Stimulated activated CD4-positive, alpha-beta T cell treated with anti-CD3 and anti-CD28 coated beads, Interleukin-12 subunit alpha, Interleukin-12 subunit beta, amount 100 ng/mL, for 48 hours (primary cell): ENCODE measurements at regions not wholly inside any gene's neighbourhood (a gene's known extent, or its start where the extent isn't known, plus 50 kb on each side); places are given as distances from the start of the nearest gene placed in this dataset.
"Not testable (repeated sequence)": the region's sequence is repeated elsewhere in the genome, so short reads cannot be mapped to it uniquely, and the experiment has no call there.

ENCODE experiments used
- DNase-seq, 3 donors: peaks; one replicate each; pipeline ENCODE4 v3.0.0-alpha.2; 2020; ENCODE audit warnings: low read depth in 2 of 3, low spot score in 1 of 3

DNA sequence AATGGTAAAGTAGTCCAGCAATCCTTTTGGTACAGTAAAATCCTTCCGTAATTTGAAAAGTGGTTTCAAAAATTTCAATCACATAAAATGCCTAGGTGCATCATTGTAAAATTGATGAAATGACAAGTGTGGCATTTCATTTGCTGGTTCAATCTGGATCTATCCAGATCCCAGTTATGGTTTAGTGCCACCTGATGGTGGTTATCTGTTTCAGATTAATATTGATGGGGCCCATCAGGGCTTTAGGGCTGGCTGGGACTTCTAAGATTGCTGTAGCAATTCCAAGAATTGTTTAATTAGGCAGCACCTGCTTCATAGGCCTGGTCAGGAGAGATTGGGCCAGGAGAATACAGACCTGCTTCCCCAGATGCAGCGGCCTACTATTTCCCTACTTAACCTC, 55.5 kb upstream of the PIK3C3 start:
- DNase-seq, result no peak

DNA sequence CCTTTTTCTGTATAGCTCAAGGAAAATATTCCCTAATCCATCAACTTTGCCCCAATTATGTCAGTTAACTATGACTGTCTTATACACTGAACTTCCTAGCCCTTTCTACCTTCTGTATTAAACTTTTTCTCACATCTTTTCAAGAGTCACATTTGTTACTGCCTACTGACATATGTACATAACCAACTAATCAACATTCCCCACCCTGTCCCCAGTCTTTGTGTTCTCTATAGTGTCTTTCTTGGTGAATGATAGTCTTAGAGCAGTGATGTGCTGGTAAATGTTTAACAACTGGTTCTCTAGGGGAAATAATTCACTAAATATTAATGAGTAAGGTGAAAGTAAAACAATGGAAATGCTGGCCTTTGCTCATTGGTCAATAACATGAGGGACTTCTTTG, 61.6 kb upstream of the PIK3C3 start:
- no peak for DNase-seq

DNA sequence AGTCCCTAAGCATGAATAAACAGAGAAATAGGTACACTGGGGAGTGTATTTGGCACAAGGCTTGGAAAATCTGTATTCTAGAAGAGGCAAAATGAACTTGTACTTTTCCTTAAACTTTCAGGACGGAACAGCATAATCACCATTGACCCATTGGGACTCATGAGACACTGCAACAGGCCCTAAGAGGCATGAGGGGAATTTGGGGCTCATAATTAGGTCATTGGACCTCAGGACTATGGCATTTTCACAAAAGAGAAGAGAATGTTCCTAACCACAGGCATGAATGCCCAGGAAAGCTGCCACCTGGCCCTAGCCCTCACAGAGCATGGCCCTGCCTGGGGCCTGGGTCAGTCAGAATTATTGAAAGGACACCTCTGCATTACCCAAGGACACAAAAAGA, 67.9 kb upstream of the PIK3C3 start:
- DNase-seq, result no peak

DNA sequence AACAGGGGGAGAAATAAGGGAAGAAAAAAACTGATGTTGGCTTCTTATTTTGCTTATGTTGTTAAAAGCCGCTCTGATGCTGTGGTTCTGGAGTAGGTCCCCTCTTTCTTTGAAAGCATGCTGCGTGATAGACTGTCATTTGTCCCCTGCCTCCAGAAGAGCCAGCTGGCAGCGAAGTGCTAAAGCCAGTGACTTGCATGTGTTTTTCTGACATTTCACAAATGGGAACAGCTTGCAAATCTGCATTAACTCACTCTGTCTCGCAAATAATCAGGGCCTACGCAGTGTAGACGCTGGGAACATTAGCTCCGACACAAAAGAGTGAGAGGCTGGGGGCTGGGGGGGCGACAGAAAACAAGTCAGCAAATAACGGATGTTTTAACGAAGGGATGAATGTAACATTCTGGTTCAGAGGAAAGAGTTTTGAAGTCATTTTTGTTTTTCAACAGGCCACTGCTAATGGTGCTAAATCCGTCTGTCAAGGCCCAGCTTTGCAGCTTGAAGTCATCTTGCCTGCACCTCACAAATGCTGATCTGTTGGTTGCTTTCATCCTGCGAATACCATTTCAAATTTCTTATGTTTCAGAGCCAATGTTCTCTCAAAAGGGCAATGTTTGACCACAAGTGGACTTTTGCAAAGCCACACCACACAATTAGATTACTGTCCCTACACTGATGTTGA, 68.8 kb upstream of the PIK3C3 start:
- no peak for DNase-seq

DNA sequence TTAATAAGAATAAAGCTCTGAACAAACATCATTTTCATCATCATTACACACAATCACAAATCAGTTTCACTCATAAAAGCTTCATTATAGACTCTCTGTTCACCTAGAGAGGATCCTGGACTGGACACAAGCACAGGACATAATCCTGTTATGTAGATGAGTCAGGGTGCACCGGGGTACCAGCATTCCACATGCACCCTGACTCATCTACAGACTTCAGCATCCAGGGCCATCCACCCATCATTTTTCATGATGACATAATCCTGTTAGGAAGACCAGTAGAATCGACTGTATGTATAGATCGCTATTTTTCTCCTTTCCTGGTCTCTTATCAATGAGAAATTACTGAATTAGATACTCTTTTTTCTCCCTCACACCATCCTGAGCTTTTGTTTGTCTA, 73.7 kb upstream of the PIK3C3 start:
- DNase-seq, result no peak

DNA sequence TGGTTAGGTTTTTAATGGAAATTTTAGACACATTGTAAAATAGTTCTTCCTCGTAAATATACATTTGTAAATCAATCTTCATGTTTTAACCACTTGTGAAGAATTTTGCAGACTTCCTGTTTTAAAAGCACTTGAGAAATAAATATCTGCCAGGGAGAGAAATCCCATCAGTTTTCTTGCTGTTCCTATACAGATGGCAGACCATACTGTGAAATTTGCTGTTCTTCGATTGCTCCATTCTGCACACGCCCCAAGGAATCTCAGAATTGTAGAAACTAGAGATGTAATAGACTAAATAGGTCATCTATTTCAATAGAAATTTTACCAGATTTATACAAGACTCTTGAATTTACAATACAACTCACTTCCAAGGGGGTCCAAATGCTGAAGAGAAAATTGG, 75.8 kb upstream of the PIK3C3 start:
- no peak for DNase-seq

DNA sequence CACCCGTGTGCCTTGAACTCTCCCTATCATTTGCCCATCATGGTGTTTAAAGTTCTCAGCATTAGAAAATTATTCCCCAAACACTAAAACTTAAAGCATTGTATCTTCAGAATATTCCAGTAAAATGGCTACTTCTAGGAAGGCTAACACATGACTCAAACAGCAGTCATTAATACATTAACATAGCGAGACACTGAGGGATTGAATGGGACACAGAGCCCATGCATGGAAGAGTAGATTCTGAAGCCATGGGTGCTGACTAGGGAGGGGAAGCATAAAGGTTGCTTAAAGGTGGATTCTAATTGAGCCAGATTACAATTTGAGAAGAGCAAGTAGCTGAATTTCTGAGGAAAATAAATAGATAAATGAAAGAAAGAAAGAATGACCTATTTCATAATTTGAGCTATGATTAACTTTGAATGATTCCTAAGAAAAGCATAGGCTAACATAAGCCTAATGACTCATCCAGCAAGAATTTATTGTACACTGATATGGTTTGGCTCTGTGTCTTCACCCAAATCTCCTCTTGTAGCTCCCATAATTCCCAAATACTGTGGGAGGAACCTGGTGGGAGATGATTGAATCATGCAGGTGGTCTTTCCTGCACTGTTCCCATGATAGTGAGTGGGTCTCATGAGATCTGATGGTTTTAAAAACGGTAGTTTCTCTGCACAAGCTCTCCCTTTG, 79.8 kb upstream of the PIK3C3 start:
- DNase-seq, result no peak

DNA sequence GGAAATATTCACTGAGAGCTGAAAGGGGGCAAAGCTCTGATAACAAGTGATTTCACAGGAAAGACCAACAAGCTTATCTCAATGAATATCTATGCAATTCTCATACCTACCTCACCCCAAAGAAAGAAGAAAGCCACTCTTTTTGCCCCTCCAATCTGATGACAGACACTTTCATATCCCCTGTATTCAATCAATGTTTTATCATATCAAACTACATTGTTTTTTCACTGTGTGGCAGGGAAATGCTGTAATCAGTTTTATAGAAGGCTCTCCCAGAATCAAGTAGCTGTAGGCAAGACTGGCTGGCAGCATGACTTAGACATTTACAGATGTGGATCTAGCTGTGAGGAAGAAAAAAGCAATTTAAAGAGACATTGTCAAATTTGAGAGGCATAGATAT, 81.3 kb upstream of the PIK3C3 start:
- DNase-seq, result no peak

DNA sequence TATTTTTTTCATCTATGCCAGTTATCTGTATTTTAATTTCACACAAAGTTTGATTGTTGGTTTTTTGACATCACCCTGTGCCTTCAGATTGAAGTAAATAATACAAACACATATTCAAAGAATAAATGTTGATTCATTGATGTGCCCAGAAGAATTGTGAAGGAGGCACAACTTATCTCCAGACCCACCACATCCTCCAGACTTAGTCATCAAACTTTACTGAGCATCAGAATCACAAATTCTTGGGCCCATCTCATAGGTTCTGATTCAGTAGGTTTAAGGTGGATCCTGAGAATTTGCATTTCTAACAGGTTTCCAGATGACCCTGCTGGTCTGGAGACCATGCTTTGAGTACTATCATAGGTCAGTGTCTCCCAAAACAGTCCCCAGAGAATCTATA, 82.8 kb upstream of the PIK3C3 start:
- DNase-seq, result no peak

DNA sequence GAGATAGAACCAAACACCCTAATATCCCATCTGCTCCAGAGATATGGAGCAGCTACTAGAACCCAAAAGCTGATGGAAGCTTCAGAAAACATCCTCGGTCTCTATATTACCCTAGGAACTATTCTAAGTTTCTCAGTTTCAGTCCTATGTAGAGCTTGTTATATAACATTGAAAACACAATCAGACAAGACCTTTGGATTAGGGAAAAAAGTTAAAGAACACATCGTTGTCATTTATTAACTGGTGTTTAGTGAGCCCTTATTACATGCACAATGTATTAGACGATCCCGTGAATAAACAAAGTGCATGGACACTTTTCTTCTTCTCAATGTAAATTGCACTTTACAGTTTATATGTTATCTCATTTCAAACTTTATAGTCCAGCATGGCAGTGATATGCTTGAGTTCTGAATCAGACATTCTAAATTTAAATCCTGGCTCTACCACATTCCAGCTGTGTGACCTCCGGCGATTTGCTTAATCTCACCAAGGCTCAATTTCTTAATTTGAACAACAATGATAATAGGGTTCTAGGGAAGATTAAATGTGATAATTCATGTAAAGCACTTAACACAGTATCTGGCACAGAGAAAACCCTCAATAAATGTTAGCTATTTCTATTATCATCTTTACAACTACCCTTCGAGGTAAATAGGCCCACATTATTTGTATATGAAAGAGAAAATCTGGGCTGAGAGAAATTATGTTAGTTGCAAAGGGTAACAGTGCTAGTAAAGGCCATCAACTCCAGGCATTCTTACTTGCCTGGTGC, 83.6 kb upstream of the PIK3C3 start:
- DNase-seq, result no peak

DNA sequence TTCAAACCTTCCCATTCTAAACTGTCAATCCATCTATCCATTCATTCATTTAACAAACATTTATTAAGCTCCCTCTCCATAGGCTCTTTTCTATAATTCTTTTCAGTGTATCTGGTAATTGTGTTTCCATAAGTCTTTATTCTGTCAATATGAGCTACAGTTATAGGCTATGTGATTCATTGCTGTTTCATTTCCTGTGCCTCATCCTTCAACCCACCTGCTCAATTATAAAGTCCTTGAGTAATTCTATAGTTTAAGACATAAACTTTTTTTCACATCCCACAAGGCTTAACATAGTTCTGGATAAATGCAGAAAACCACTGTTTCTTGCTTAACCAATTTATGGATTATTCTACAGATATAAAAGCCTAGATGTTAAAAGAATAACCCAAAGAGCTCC, 84.2 kb upstream of the PIK3C3 start:
- DNase-seq, result no peak

DNA sequence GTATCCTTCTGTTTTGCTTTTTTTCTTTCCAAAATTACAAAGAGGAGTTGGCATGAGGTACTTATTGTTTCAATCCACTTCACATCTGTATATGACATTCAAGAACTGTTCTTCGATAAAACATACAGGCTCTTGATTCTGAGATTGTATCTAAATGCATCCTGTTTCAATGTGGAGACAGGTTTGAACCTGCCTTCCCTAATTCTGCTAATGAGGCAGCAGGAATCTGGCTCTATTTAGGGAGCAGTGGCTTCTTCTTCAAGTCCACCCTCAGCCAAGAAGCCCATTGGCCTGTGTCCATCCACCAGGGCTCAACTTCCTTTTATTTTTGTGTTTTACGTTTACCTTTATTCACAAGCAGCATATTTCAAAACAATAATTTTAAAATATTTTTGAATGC, 84.8 kb upstream of the PIK3C3 start:
- no peak for DNase-seq

DNA sequence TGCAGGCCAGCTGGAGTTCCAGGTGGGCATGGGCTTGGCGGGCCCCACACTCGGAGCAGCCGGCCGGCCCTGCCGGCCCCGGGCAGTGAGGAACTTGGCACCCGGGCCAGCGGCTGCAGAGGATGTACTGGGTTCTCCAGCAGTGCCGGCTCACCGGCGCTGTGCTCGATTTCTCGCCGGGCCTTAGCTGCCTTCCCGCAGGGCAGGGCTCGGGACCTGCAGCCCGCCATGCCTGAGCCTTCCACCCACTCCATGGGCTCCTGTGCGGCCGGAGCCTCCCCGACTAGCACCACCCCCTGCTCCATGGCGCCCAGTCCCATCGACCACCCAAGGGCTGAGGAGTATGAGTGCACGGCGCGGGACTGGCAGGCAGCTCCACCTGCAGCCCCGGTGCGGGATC, 89.2 kb upstream of the PIK3C3 start:
- not testable (repeated sequence) for DNase-seq

DNA sequence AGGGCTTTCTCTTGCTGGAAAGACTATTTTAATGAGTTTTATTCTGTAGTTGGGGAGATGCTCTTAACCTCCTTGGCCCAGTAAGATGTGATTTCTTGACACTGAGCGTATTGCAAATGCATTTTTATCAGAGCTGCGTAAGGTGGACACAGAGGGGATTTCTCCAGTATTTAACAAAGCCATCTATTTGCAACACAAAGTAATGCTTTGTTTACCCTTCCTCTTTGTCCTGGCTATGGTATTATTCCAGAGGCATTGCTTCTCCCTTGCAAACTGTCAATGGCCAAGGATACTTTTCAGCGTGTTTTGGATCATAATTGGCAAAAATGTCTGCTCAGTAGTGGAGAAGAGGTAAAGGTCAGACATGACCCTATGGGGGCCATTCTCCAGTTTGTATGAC, 90.8 kb upstream of the PIK3C3 start:
- no peak for DNase-seq

DNA sequence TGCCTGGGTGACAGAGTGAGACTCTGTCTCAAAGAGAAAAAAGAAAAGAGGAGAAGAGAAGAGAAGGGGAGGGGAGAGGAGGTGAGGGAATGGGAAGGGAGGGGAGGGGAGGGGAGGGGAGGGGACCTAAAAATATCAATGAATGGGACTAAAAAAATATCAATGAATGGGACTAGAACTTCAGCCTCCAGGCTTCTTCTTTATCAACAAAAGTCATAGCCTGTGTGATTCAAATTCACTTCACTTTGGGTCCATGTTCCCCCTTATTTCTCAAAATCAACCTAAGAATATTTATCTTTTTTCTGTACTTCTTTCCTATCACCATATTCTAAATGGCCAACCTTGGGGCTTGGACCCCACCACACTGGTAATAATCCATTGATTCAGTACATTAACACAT, 92.1 kb upstream of the PIK3C3 start:
- DNase-seq, result no peak

DNA sequence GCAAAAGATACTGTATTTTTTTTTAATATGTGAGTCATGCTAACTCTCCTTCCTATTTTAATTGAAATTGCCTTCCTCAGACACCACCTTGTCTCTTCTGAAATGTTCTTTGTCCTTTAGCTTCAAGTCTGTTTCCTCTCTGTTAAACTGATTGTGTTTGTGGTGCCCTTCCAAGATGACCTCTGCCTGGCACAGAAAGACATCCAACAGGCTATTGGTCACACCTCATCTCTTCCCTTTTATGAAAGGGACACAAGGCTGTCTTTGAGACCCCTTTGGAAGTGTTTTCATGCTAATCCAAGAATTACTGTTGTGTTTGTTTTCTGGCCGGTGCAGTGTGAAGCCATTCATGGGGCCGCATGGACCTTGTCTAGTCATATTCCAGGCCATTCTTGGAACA, 94.0 kb upstream of the PIK3C3 start:
- DNase-seq, result no peak

DNA sequence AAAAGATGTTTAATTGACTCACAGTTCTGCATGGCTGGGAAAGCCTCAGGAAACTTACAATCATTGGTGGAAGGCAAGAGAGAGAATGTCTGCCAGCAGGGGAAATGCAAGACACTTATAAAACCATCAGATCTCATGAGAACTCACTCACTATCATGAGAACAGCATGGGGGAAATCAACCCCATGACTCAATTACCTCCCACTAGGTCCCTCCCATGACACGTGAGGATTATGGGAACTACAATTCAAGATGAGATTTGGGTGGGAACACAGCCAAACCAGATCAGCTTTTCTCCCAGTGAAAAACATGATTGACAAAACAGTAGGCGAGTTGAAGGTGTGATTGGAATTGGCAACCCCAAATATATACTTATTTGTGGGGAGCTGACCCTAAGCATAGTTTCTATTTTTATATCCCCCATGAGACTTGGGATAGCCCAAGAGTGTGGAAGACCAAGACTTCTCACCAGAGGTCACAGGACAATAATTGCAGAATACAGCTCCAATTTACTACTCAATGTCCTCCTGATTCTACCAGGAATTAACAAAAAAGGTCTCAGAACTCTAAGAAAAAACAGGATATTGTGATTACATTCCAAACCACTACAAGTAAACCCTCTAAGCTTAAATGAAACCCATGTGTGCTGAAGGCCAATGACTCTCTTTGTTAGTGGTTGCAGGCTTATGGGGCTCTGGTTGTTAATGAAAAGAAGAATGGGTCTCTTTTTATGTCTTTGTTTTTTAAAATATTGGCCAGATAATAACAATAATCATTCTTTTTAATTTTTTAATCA, 96.1 kb upstream of the PIK3C3 start:
- DNase-seq, result no peak

DNA sequence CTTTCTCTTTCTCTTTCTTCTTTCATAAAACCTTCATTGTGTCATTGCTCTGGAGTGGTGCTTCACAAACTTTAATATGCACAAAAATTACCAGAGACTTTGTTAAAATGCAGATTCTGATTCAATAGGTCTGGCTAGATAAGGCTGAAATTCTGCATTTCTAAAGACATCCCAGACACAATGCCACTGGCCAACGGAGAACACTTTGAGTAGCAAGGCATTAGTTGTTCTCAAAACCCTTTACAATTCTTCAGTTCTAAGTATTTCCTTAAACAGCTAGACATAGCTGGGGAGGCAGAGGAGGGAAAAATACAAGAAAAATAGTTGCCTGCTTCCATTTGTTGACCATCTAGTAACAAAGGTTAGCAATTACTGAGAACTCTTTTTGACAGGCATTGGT, 101.8 kb upstream of the PIK3C3 start:
- no peak for DNase-seq

DNA sequence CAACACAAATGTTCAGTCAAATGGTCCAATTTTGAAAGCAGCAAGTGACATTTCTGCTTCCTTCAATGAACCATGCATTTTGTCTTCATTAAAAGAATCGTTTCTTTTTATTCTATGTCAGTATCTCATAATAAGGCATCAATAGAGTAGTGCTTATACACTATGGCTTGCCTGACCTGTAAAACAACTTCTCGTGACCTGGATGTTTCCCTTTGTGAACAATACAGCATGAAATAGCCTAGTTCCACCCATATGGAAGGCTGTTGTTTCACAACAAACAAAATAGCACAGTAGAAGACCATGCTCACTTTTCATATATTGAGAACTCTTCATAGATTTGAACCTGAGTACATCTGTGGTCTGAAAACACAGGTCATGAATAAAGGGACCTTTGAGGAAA, 104.3 kb upstream of the PIK3C3 start:
- no peak for DNase-seq

DNA sequence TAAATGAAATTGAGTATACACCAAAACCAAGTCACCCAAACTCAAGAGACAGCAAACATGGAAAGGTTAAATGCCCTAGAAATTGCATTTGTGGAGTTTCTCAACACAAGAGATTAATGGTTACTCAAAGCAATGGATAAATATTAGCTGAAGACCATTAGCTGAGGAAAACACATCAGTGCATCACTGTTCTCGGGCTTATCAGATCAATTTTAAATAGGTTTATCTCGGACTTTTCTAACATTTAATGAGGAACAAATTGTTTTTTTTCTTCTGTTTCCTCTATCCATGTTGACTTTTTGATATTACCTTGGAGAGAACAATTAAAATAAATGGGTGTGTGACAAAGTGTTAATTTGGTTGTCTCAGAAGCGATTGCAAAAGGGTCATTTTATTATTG, 105.4 kb upstream of the PIK3C3 start:
- no peak for DNase-seq

DNA sequence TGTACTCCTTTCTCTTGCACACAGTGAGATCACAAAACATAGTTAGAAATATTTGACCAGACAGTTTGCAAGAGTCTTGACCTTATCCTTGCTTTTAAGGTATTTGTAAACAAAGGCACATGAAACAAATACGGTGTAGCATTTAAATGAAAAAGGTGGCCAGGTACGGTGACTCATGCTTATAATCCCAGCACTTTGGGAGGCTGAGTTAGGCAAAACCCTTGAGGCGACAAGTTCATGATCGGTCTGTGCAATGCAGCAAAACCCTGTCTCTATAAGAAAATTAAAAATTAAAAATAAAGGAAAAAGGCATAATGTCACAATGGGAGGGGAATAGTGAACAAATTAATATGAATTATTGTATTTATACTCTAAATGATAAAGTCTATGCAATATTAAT, 109.5 kb upstream of the PIK3C3 start:
- no peak for DNase-seq

DNA sequence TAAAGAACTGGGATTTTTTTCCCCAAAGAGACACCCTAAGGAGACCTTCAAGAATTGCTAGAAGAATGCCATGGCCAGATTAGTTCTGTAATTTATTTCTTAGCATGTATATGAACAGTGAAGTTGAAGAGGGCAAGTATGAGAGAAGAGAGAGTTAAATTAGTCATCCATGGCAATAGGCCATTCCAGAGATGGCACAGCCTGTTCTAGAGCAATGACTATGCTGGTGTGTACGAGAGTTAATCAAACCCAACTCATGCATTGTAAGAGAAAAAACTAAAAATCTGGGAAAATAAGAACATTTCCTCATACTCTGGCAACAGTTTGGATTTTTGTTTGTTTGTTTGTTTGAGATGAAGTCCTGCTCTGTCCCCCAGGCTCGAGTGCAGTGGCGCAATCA, 112.1 kb upstream of the PIK3C3 start:
- no peak for DNase-seq
